Keratinocyte (primary cell): ENCODE measurements at regions not wholly inside any gene's neighbourhood (a gene's known extent, or its start where the extent isn't known, plus 50 kb on each side); places are given as distances from the start of the nearest gene placed in this dataset.

ENCODE experiments used
- DNase-seq: peaks from one replicate; pipeline ENCODE4 v3.0.0-alpha.2; 2011; ENCODE audit warnings: low read depth, missing footprints, low spot score
- FAIRE-seq: peaks from 2 replicates; lab custom pipeline; 2011; peaks lifted over from hg19 to GRCh38; lab: Jason Lieb, UNC
- H2AFZ ChIP-seq: 2 replicates; pipeline ENCODE4 v1.6.0; 2012; ENCODE audit warnings: low read length, control low read depth, inconsistent platforms; ENCODE audit not compliant: control insufficient read depth
- H3K27ac ChIP-seq: 2 replicates; pipeline ENCODE4 v1.5.1; 2011; ENCODE audit warnings: low read length; ENCODE audit not compliant: control insufficient read depth, insufficient read depth
- H3K27me3 ChIP-seq: 3 replicates; pipeline ENCODE4 v1.6.0; 2011; ENCODE audit warnings: low read length; ENCODE audit not compliant: control insufficient read depth, insufficient read depth; ENCODE audit errors: extremely low read depth
- H3K36me3 ChIP-seq, 2 experiments: 2 replicates in 1 of 2; 3 replicates in 1 of 2; pipeline ENCODE4 v1.5.1; 2011; ENCODE audit warnings: low read length in 2 of 2, mild to moderate bottlenecking in 1 of 2; ENCODE audit not compliant: control insufficient read depth in 2 of 2, insufficient read depth in 2 of 2; ENCODE audit errors: extremely low read depth in 1 of 2
- H3K4me1 ChIP-seq: 3 replicates; pipeline ENCODE4 v1.5.1; 2011; ENCODE audit warnings: low read length; ENCODE audit not compliant: control insufficient read depth, insufficient read depth; ENCODE audit errors: extremely low read depth
- H3K4me2 ChIP-seq: 3 replicates; pipeline ENCODE4 v1.6.0; 2011; ENCODE audit warnings: low read depth, low read length; ENCODE audit not compliant: control insufficient read depth, insufficient read depth; ENCODE audit errors: extremely low read depth
- H3K4me3 ChIP-seq, 3 experiments: fragments of 200-600 bp in 1 of 3; sonication (generic) in 1 of 3; 2 replicates in 2 of 3; 3 replicates in 1 of 3; pipeline ENCODE4 v1.5.1; 2011 to 2016; ENCODE audit warnings: low read length in 3 of 3, mild to moderate bottlenecking in 3 of 3, control low read depth in 2 of 3, inconsistent platforms in 1 of 3, low read depth in 1 of 3, mixed read lengths in 1 of 3, mixed run types in 1 of 3, moderate library complexity in 1 of 3; ENCODE audit not compliant: control insufficient read depth in 2 of 3, insufficient read depth in 2 of 3; ENCODE audit errors: extremely low read depth in 1 of 3
- H3K79me2 ChIP-seq: 2 replicates; pipeline ENCODE4 v1.6.0; 2012; ENCODE audit warnings: low read length; ENCODE audit not compliant: control insufficient read depth, insufficient read depth
- H3K9ac ChIP-seq: 3 replicates; pipeline ENCODE4 v1.6.0; 2011; ENCODE audit warnings: low read length; ENCODE audit not compliant: control insufficient read depth, insufficient read depth; ENCODE audit errors: extremely low read depth
- H3K9me1 ChIP-seq: 3 replicates; pipeline ENCODE4 v1.6.0; 2011; ENCODE audit warnings: low read length; ENCODE audit not compliant: control insufficient read depth, insufficient read depth; ENCODE audit errors: extremely low read depth
- H3K9me3 ChIP-seq: 2 replicates; pipeline ENCODE4 v1.5.1; 2012; ENCODE audit warnings: low read depth, low read length; ENCODE audit not compliant: control insufficient read depth
- H4K20me1 ChIP-seq: 3 replicates; pipeline ENCODE4 v1.6.0; 2011; ENCODE audit warnings: low read length; ENCODE audit not compliant: control insufficient read depth, insufficient read depth; ENCODE audit errors: extremely low read depth
- CTCF ChIP-seq, 3 experiments: IDR thresholded peaks in 1 of 3; conservative IDR thresholded peaks in 1 of 3; optimal IDR thresholded peaks in 1 of 3; 2 replicates in 2 of 3; 3 replicates in 1 of 3; pipeline versions ENCODE3 to v1.5.1; 2011; ENCODE audit warnings: low read length in 3 of 3, mild to moderate bottlenecking in 3 of 3, moderate library complexity in 2 of 3, control low read depth in 1 of 3, inconsistent platforms in 1 of 3; ENCODE audit not compliant: insufficient read depth in 2 of 3; ENCODE audit errors: extremely low read depth in 1 of 3
- EZH2 ChIP-seq: IDR thresholded peaks from one replicate; pipeline ENCODE4 v1.6.1; 2012; ENCODE audit warnings: inconsistent platforms, mild to moderate bottlenecking, low read length, moderate library complexity
- dilution Hi-C: fragments of 300-500 bp; cut with MboI; formaldehyde crosslinking; loops from one replicate; pipeline ENCODE4 v1.7.0; 2020; ENCODE audit warnings: low sequenced_read_pairs; ENCODE audit not compliant: extremely low pct_ligation_motif_present

- no peak overlapping the region for H3K27ac ChIP-seq
- H3K36me3 ChIP-seq, result no peaks in the 10 kb centered on the region
- H2AFZ ChIP-seq, result no peak overlapping the region
- dilution Hi-C loops, result no loop called here
- H3K27me3 ChIP-seq, result no peaks in the 10 kb centered on the region
- FAIRE-seq (no peak), DNase-seq (no peak)
- no peaks in the 10 kb centered on the region for H4K20me1 ChIP-seq
- no peaks in the 10 kb centered on the region for H3K79me2 ChIP-seq
- H3K9ac ChIP-seq, result no peak overlapping the region
- TF ChIP-seq EZH2 (no peak), CTCF (optimal IDR thresholded peaks at IDR 0.05 in 1 of 3, IDR thresholded peaks at IDR 0.05 in 1 of 3, conservative IDR thresholded peaks at IDR 0.05 in 1 of 3; ENCODE audit: extremely low read depth in 1 of 3, insufficient read depth in 2 of 3, low read length in 3 of 3) (no peak)
- H3K4me1 ChIP-seq, result no peaks in the 10 kb centered on the region
- peaks cover 8% of the 10 kb centered on the region for H3K9me3 ChIP-seq
- no peaks in the 10 kb centered on the region for H3K9me1 ChIP-seq
- H3K4me3 ChIP-seq, result no peak overlapping the region
- no peak overlapping the region for H3K4me2 ChIP-seq
Measured at GRCh38 chr1:4121834-4122512, 221.9 kb upstream of the C1orf174 start.

GRCh38 chr1:4122513-4123160 is 222.6 kb upstream of the C1orf174 start:
- Histone ChIP-seq H3K27ac (no peak overlapping the region), H3K36me3 (no peaks in the 10 kb centered on the region), H4K20me1 (no peaks in the 10 kb centered on the region), H3K79me2 (no peaks in the 10 kb centered on the region), H3K4me1 (no peaks in the 10 kb centered on the region), H3K27me3 (no peaks in the 10 kb centered on the region), H3K4me2 (no peak overlapping the region), H3K9me3 (peaks cover 11% of the 10 kb centered on the region), H3K9me1 (no peaks in the 10 kb centered on the region), H3K4me3 (no peak overlapping the region), H2AFZ (no peak overlapping the region), H3K9ac (no peak overlapping the region)
- TF ChIP-seq CTCF (optimal IDR thresholded peaks at IDR 0.05 in 1 of 3, IDR thresholded peaks at IDR 0.05 in 1 of 3, conservative IDR thresholded peaks at IDR 0.05 in 1 of 3; ENCODE audit: extremely low read depth in 1 of 3, insufficient read depth in 2 of 3, low read length in 3 of 3) (no peak), EZH2 (no peak)
- DNase-seq (no peak), FAIRE-seq (no peak)
- dilution Hi-C loops, result no loop called here
